ENCODE measurements at regions not wholly inside any gene's neighbourhood (a gene's known extent, or its start where the extent isn't known, plus 50 kb on each side); places are given as distances from the start of the nearest gene placed in this dataset.

GRCh38 chr15:92224843-92225242, 168.8 kb upstream of the ST8SIA2 start:
- CTCF ChIA-PET = no interaction called here
- TF ChIP-seq SP1 (IDR thresholded peaks at IDR 0.05) (no peak), SUZ12 (IDR thresholded peaks at IDR 0.05) (no peak), FOXA1 (IDR thresholded peaks at IDR 0.05) (no peak), PKNOX1 (IDR thresholded peaks at IDR 0.05) (no peak), L3MBTL2 (conservative IDR thresholded peaks at IDR 0.05) (no peak), HDGF (IDR thresholded peaks at IDR 0.05; ENCODE audit: borderline replicate concordance) (no peak), CTBP1 (IDR thresholded peaks at IDR 0.05; ENCODE audit: borderline replicate concordance) (no peak), ZNF384 (IDR thresholded peaks at IDR 0.05) (no peak), NFRKB (IDR thresholded peaks at IDR 0.05) (no peak), BHLHE40 (IDR thresholded peaks at IDR 0.05; ENCODE audit: borderline replicate concordance) (no peak), TARDBP (IDR thresholded peaks at IDR 0.05) (no peak), FOXM1 (IDR thresholded peaks at IDR 0.05; ENCODE audit: borderline replicate concordance) (no peak), FOXK2 (IDR thresholded peaks at IDR 0.05) (no peak), ELF4 (IDR thresholded peaks at IDR 0.05) (no peak), LEF1 (IDR thresholded peaks at IDR 0.05; ENCODE audit: borderline replicate concordance) (no peak), ARNT (IDR thresholded peaks at IDR 0.05) (no peak)
- POLR2A ChIA-PET = no interaction called here
- no peak for DNase-seq (ENCODE audit: extremely low spot score)

GRCh38 chr15:92226020-92226612, 167.6 kb upstream of the ST8SIA2 start:
- POLR2A ChIA-PET = no interaction called here
- no peak for TF ChIP-seq SUZ12 (IDR thresholded peaks at IDR 0.05)
- TF ChIP-seq HDGF (IDR thresholded peaks at IDR 0.05; ENCODE audit: borderline replicate concordance) = no peak
- TF ChIP-seq CTBP1 (IDR thresholded peaks at IDR 0.05; ENCODE audit: borderline replicate concordance) = no peak
- TF ChIP-seq ZNF384 (IDR thresholded peaks at IDR 0.05) = no peak
- no peak for TF ChIP-seq PKNOX1 (IDR thresholded peaks at IDR 0.05)
- TF ChIP-seq LEF1 (IDR thresholded peaks at IDR 0.05; ENCODE audit: borderline replicate concordance) = no peak
- TF ChIP-seq BHLHE40 (IDR thresholded peaks at IDR 0.05; ENCODE audit: borderline replicate concordance) = no peak
- TF ChIP-seq FOXM1 (IDR thresholded peaks at IDR 0.05; ENCODE audit: borderline replicate concordance) = no peak
- TF ChIP-seq TARDBP (IDR thresholded peaks at IDR 0.05) = no peak
- CTCF ChIA-PET = no interaction called here
- DNase-seq (ENCODE audit: extremely low spot score) = peak; percentile 24

- CTCF ChIA-PET = no interaction called here
- no peak for TF ChIP-seq FOXK2 (IDR thresholded peaks at IDR 0.05)
- no peak for DNase-seq (ENCODE audit: extremely low spot score)
- POLR2A ChIA-PET = no interaction called here
These were observed 164.9 kb upstream of the ST8SIA2 start for GRCh38 chr15:92228830-92229229.

- POLR2A ChIA-PET = no interaction called here
- no peak for TF ChIP-seq SP1 (IDR thresholded peaks at IDR 0.05)
- TF ChIP-seq HDGF (IDR thresholded peaks at IDR 0.05; ENCODE audit: borderline replicate concordance) = no peak
- TF ChIP-seq L3MBTL2 (conservative IDR thresholded peaks at IDR 0.05) = no peak
- TF ChIP-seq NFRKB (IDR thresholded peaks at IDR 0.05) = no peak
- TF ChIP-seq FOXK2 (IDR thresholded peaks at IDR 0.05) = no peak
- TF ChIP-seq PKNOX1 (IDR thresholded peaks at IDR 0.05) = no peak
- TF ChIP-seq TARDBP (IDR thresholded peaks at IDR 0.05) = no peak
- no peak for TF ChIP-seq BHLHE40 (IDR thresholded peaks at IDR 0.05; ENCODE audit: borderline replicate concordance)
- TF ChIP-seq SUZ12 (IDR thresholded peaks at IDR 0.05) = no peak
- TF ChIP-seq FOXM1 (IDR thresholded peaks at IDR 0.05; ENCODE audit: borderline replicate concordance) = no peak
- no peak for TF ChIP-seq FOXA1 (IDR thresholded peaks at IDR 0.05)
- TF ChIP-seq LEF1 (IDR thresholded peaks at IDR 0.05; ENCODE audit: borderline replicate concordance) = no peak
- TF ChIP-seq ARNT (IDR thresholded peaks at IDR 0.05) = no peak
- TF ChIP-seq ELF4 (IDR thresholded peaks at IDR 0.05) = no peak
- TF ChIP-seq CTBP1 (IDR thresholded peaks at IDR 0.05; ENCODE audit: borderline replicate concordance) = no peak
- TF ChIP-seq ZNF384 (IDR thresholded peaks at IDR 0.05) = no peak
- DNase-seq (ENCODE audit: extremely low spot score) = no peak
- CTCF ChIA-PET = no interaction called here
These were observed 162.2 kb upstream of the ST8SIA2 start for GRCh38 chr15:92231461-92231860.

- ChIA-PET POLR2A (no interaction called here), CTCF (no interaction called here)
- no peak for DNase-seq (ENCODE audit: extremely low spot score)
These were observed 161.4 kb upstream of the ST8SIA2 start for GRCh38 chr15:92232317-92232716.

More at GRCh38 chr15:92232317-92232716, 161.4 kb upstream of the ST8SIA2 start:
- TF ChIP-seq CTBP1 (IDR thresholded peaks at IDR 0.05; ENCODE audit: borderline replicate concordance) (no peak), ARNT (IDR thresholded peaks at IDR 0.05) (no peak), HDGF (IDR thresholded peaks at IDR 0.05; ENCODE audit: borderline replicate concordance) (no peak), ELF4 (IDR thresholded peaks at IDR 0.05) (no peak), ZNF384 (IDR thresholded peaks at IDR 0.05) (no peak), TARDBP (IDR thresholded peaks at IDR 0.05) (no peak), FOXM1 (IDR thresholded peaks at IDR 0.05; ENCODE audit: borderline replicate concordance) (no peak), BHLHE40 (IDR thresholded peaks at IDR 0.05; ENCODE audit: borderline replicate concordance) (no peak), SUZ12 (IDR thresholded peaks at IDR 0.05) (no peak), LEF1 (IDR thresholded peaks at IDR 0.05; ENCODE audit: borderline replicate concordance) (no peak), SP1 (IDR thresholded peaks at IDR 0.05) (no peak), FOXA1 (IDR thresholded peaks at IDR 0.05) (no peak), PKNOX1 (IDR thresholded peaks at IDR 0.05) (no peak), L3MBTL2 (conservative IDR thresholded peaks at IDR 0.05) (no peak), FOXK2 (IDR thresholded peaks at IDR 0.05) (no peak), NFRKB (IDR thresholded peaks at IDR 0.05) (no peak)

All from HEK293T (cell line).